ENCODE measurements at regions not wholly inside any gene's neighbourhood (a gene's known extent, or its start where the extent isn't known, plus 50 kb on each side); places are given as distances from the start of the nearest gene placed in this dataset.
A peak's percentile ranks its signal among the peaks of the same experiment; 100 is the strongest.

DNA sequence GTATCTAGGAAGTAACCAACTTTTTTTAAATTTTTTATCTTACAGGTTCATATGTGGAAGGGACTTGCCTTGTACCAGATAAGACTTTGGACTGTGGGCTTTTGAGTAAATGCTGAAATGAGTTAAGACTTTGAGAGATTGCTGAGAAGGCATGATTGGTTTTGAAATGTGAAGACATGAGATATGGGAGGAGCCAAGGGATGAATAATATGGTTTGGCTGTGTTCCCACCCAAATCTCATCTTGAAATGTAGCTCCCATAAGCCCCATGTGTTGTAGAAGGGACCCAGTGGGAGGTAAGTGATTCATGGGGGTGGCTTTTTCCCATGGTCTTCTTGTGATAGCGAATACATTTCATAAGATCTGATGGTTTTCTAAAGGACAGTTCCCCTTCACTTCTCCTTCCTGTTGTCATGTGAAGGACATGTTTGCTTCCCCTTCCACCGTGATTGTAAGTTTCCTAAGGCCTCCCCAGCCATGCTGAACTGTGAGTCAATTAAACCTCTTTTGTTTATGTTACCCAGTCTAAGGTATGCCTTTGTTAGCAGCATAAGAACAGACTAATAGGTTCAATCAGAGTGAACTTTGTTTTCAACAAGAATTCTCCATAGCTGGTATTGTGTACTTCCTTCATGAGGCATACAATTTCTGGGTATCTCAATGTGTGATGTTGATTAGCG, 535.6 kb upstream of the MEF2C start:
- DNase-seq (ENCODE audit: low read depth, low spot score) = no peak

DNA sequence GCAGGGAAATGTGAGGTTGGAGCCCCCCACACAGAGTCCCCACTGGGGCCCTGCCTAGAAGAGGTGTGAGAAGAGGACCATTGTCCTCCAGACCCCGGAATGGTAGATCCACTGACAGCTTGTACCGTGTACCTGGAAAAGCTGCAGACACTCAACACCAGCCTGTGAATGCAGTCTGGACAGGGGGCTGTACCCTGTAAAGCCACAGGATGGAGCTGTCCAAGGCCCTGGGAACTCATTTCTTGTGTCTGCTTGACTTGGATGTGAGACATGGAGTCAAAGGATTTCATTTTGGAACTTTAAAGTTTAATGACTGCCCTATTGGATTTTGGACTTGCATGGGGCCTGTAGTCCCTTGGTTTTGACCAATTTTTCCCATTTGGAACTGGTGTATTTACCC, 535.0 kb upstream of the MEF2C start:
- no peak for DNase-seq (ENCODE audit: low read depth, low spot score)

DNA sequence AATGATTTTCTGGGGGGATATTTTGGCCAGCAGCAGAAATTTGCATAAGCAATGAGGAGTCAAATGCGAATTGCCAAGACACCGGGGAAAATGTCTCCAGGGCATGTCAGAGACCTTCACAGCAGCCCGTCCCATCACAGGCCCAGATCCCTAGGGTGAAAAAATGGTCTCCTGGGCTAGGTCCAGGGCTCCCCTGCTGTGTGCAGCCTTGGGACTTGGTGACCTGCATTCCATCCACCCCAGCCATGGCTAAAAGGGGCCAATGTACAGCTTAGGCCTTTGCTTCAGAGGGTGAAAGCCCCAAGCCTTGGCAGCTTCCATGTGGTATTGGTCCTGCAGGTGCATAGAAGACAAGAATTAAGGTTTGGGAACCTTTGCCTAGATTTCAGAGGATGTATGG, 534.5 kb upstream of the MEF2C start:
- DNase-seq (ENCODE audit: low read depth, low spot score) = no peak

DNA sequence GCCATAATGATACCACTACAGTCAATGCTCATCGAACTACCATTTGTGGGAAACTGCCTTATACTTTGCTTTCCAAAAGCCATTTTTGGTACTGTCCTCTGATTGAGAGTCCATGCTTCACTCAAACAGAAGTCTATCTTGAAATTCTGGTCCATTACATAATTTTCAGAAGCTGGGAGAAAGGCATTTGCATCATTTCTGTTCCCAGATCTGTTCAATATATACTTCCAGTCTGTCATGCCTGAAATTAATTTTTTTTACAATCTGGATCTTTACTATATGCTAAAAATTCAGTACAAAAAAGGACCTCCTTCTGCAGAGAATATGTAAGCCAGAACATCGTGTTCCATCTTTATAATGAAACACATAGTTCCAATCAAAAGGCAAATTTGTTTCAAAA, 528.9 kb upstream of the MEF2C start:
- no peak for DNase-seq (ENCODE audit: low read depth, low spot score)

DNA sequence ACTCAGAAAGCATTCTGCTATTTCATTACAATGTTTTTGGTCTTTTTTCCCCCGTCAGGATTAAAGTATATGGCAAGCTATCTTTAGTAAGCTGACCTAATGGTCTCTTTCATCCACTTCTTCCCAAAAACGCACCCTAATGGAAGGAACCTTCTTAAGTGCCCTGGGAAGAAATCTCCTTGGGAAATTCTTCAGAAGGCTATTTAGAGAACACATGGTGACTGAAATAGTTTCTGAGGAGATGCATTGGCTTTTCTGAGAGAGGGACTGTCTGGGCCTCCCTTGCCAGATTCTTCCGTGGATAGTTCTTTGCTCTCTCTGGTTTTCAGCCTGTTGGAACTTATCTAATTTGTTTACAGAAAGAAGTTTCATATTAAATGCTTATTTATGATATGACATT, 524.1 kb upstream of the MEF2C start:
- DNase-seq (ENCODE audit: low read depth, low spot score) = no peak

DNA sequence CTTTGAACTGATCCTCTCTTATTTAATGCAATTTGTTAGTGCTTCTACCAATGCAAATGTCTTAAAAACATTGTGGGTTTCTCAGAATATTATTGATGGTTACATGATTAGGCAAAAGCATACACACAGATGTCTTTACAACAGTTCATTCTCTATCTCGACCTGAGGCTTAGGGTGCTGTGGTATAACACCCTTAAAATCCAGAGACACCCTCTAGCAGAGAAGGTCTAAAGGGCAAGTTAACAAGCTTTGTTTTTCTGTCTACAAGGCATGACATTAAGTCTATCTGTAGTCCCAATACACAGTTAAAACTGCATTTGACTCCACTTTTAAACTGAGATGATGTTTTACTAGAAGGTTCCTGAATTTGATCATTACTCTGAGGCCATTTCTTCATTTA, 518.7 kb upstream of the MEF2C start:
- DNase-seq (ENCODE audit: low read depth, low spot score) = no peak

DNA sequence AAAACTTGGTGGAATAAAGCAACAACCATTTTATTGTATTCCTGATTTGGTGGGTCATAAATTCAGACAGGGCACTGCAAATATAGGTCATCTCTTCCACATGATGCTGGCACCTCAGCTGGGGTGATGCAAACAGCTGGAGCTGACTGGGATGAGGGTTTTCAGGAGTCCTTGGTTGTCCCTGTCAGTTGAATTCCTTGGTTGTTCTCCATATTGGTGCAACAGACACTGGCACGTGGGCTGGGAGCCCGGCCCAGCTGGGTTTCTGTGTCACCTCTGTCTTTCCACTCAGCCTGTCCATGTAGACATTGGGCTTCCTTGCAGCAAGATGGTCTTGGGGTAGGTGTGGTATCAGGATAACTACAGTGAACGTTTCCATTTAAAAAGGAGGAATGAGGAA, 518.0 kb upstream of the MEF2C start:
- DNase-seq (ENCODE audit: low read depth, low spot score) = no peak

DNA sequence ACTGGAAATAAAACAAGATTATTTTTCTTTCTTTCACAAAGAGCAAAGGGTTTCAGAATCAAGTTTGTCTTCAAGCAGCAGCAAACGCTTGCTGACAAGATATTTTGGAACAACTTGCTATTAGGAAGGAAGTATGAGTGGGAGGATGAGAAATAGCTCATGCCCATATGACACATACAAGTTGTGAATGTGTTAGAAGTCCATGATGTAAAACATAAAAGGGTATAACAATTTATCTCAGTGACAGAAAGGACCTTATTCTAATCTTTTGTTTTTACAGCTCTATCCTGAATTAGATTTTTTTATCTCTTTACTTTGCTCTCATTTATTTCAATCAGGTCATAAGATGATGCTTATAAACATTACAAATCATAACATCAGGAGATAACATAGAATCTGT, 516.6 kb upstream of the MEF2C start:
- DNase-seq (ENCODE audit: low read depth, low spot score) = no peak

DNA sequence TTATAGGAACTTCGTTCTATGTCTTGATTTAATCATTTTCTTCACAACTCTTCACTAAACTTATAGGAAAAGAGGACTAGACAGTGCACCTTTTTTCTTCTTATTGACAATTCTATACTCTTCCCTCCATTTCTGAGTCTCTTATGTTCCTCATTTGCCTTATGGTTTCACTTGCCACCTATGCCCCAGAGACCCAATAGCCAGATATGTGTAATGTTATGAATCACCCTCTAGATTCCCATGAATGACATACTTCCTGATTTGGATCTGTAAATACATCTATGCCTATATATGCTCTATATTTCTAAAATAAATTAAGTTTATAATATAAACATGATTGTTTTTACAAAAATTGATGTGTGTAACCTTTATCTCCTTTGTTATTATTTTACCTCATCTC, 514.1 kb upstream of the MEF2C start:
- no peak for DNase-seq (ENCODE audit: low read depth, low spot score)

DNA sequence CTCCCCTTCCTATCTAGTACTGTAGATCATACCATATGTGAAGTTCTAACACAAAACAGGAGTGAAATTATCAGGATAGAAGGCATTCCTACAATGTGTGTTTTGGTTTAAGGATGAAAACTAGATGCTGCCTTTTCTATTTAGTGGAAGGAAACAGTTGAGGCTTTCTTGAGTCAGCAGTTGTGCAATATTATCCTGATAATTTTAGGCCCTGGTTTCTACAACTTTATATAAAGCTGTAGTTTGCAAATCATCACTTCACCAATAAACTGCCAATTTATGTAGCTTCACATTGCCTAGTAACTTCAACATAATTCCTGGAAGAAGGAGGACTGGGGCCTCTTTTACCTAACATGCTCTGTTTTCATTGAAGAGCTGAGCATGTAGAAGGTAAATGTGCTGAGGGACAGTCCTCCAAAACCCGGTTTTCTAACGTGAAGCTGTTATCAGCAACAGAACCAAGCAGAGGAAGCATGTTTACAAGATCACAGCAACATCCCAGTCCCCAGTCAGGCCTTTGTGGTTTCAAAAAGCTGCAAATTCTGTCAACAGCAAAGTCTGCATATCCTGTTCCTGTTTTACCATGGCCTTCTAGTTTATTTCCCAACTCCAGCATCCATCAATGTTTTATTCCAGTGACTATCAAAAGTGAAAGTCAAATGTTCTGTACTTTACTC, 513.4 kb upstream of the MEF2C start:
- no peak for DNase-seq (ENCODE audit: low read depth, low spot score)

DNA sequence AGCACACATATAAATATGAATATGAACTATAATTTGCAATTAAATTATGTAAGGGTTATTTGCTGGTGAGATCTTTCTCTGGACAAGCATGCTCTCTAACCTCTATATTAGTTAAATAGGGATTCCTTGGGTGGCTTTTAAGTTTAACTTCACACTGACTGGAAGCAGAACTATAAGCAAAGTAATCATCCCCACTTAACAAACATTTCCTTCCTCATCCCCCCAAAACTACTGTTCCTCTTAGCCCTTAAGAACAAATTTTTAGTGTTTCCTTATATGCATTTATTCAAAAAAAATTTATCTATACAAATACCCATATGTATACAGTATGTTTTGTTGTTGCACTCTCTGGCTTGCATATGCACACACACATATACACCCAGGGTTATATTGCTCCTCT, 512.1 kb upstream of the MEF2C start:
- DNase-seq (ENCODE audit: low read depth, low spot score) = no peak

DNA sequence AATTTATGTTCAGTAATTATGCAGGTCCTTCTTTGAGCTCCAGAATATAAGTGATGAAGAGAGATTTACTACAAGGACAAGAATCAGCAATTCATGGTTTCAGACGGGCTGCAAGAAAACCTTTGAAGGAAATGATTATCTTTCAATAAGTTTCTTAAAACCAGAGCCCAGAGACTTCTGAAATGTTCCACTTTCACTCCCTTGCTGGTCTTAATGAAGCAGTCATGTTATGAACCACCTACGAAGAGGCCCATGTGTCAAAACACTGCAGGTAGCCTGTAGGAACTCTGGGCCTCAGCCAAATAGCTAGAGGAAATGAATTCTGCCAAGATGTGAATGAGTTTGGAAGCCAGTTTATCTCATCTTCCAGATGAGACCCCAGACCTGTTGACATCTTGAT, 505.9 kb upstream of the MEF2C start:
- DNase-seq (ENCODE audit: low read depth, low spot score) = no peak

DNA sequence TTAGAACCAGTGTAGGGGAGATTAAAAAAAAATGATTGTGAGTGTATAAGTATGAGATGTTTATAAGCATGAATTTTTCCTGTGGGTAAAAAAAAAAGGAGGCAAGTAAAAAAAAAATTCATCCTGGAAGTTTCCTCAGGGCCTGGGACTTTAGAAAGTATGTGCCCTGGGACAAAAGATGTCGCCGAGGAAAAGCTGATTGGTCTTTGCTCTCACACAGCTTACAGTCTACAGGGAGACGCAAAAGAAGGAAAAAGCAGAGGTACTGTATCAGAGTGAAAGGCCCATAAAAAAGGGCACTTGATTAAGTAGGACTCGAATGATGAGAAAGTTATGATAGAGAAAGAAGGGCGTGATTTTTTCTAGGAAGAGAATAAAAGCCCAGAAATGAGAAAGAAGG, 501.4 kb upstream of the MEF2C start:
- no peak for DNase-seq (ENCODE audit: low read depth, low spot score)

DNA sequence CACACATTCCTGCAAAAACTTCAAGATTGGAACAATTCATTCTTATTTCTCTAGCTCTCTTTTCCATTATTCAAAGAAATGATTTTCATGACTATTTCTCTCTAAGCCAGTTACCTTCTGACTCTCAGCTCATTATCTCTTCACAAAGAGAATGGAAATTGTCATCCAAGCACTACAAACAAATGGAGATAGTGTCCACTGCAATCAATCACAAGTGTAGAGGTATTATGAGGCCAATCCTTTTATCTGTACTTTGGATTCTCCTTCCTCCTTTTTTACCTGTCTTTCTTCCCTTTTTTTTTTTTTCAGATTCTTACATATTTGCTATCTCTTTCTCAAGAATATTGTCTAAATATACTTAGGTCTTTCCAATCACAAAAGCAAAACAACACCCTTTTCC, 497.7 kb upstream of the MEF2C start:
- no peak for DNase-seq (ENCODE audit: low read depth, low spot score)

DNA sequence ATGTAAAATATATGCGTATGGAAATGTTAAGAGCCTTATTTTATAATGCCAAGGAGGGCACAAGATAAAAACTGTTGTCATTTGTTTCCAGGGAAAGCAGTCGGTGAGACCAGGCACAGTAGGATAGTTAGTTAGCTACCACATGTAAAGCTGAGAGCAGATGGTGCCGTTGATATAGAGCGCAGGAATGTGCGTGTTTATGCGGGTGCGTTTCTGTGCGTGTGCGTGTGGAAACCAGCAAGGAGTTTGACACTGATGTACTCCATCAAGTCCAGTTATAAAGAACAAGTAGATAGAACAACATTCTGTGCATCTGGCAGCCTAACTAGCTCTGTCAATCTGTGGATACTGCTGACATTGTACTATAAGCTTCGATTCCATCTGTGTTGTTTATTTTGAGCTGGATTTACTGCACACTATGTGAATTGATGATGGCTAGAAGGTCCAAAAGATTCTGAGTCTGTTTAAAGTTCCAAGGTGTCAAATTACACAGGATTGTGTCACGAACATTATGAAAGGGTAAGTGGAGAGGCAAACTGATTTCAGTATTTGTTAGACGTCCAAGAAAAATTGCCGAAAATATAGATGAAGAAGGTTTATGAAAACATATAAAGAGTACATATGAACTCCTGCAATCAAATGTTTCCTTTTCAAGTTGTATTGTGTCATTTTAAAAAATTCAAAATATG, 494.9 kb upstream of the MEF2C start:
- DNase-seq (ENCODE audit: low read depth, low spot score) = no peak

DNA sequence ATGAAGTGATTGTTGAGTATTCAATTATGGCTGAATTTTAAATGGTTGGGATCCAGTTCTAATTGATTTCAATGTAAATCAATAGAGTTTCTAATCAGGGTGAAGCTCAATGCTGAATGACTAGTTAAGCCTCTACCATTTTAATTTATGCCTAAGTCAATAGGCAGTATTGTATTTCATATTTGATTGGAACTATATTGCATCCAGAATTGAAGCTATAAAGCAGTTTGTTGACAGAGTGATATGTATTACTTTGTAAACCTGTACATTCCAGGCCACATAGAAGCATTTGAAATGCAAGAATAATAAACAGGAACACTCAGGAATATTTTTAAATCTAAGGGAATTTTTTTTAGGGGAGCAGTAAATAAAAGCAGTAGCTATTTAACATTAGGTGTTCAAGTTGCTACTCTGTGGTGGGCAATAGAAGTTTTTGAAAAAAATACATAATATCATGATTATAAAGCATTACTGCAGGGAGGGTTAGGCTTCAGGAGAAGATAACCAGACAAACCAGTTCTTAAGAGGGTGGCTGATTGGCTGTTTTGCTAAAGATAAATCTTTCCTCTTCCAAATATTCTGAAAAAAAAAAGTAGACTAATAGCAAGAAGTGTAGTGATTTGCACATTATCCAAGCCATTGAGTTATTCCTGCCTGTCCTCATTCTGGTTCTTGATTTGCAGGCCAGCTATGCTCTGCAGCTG, 492.0 kb upstream of the MEF2C start:
- DNase-seq (ENCODE audit: low read depth, low spot score) = no peak

DNA sequence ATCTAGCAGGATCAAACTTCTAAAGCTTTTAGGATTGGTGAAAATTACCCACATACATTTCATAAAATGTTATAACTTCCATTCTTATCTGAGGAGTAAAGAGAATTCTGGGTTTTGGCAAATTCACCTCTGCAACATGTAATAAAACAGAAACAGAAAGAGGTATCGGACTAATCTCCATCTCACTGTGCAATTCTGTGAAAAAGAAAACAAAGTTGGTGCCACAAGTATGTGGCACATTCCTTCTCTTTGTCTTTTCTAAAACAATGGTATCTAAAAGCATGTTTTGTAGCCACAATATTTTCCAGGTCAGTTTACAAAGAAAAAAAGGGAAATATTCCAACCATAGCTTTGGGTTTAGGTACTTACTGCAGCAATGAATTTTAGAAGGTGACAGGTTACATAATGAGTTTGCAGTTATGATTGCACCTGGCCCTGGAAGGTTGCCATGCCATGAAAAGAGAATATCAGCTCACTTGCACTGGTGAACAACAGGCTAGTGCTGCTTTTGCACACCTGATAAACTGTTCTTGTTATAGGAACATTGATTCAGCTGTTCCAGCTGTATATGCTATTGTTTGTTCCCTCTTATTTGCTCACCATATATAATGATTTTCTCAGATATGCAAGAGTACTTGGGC, 491.3 kb upstream of the MEF2C start:
- no peak for DNase-seq (ENCODE audit: low read depth, low spot score)

DNA sequence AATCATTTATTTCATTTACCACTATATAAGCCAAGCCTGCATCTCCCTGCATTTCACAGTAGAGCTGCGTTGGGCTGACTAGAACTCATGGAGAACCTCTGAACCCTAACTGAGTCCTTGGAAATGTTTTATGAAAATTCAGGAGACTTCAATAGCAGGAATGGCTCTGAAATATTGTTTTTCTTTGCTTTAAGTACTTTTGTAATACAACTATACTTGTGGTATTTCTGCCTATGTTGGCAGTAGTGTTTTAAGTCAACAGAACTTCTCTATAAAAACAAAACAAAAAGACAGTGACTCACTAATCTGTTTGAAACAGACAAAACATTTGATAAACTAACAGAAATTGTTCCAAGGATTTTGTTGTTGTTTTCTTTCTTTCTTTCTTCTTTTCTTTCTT, 489.2 kb upstream of the MEF2C start:
- peak; percentile 65 for DNase-seq (ENCODE audit: low read depth, low spot score)

DNA sequence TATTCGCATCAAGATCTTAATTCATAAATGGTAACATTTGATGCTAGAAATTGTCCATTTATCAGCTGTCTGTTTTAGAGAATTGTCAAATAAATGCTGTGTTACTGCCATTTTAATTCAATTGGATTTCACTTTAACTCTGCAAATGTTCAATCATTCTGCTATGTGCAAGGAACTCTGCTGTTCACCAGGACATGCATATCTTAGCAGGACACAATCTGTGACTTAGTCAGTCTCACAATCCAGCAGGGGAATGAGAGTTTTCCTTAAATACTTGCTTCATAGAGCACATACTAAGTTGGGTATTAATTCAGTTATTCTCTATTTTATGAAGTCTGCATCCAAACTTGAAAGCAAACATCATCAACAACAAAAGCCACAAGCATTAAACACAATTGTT, 488.7 kb upstream of the MEF2C start:
- no peak for DNase-seq (ENCODE audit: low read depth, low spot score)

DNA sequence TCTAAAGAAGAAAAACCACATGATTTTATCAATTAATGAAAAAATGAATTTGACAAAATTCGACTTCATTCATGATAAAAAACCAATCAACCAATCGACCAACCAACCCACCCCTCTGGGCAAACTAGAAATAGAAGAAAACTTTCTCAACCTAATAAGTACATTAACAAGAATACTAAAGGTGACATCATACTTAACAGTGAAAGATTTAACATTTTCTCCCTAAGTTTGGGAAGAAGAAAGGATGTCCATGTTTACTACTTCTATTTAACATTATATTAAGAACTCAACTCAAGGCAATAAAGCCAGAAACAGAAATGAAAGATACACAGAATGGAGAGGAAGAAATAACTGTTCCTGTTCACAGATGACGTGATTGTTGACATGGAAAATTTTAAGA, 476.1 kb upstream of the MEF2C start:
- DNase-seq (ENCODE audit: low read depth, low spot score) = no peak

DNA sequence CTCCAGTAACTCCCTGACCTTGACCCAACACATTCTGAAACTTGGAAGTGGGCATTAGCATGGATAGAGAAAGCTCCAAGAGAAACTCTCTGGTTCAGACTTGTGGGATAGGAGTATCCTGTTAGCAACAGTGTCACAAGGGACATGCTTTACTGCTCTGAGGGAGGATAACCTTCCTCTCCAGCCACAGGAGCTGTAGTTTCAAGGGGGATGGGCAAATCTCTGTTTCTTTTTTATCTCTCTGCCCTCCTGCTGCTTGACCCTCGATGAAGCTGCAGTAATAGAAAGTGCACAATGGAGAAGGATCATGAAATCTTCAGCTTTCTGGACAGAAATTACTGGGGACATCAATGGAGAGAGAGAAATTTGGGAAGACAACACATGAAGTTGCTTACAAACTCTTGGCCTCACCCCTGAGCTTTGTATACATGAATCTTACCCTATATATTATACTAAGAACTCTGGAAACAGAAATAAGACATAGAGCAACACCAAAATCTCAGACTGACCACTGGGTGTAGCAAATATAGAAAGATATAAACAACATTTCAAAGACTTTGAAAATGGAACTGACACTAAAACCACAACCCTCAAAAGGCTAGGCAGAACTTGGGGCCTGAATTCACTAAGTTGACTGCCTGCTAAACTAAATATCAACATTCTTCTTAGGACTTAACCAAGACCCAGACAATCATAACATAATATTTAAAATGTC, 471.0 kb upstream of the MEF2C start:
- DNase-seq (ENCODE audit: low read depth, low spot score) = no peak

Data from smooth muscle cell of the brain vasculature (primary cell).